SK-N-SH treated with all-trans-retinoic acid at 6 μM for 48 hours (cell line): ENCODE measurements at regions not wholly inside any gene's neighbourhood (a gene's known extent, or its start where the extent isn't known, plus 50 kb on each side); places are given as distances from the start of the nearest gene placed in this dataset.

Source experiments
- ARNTL ChIP-seq: fragments of 450-650 bp; formaldehyde crosslinking; IDR thresholded peaks from 2 replicates; pipeline ENCODE4 v1.5.0; 2020; ENCODE audit warnings: low read depth, mild to moderate bottlenecking, moderate library complexity, borderline replicate concordance
- BACH2 ChIP-seq: fragments of 250-450 bp; sonication (Bioruptor Pico); IDR thresholded peaks from 2 replicates; pipeline ENCODE4 v1.9.0; 2021; ENCODE audit warnings: mild to moderate bottlenecking, borderline replicate concordance
- CSDC2 ChIP-seq: fragments of 250-450 bp; sonication (Bioruptor Pico); IDR thresholded peaks from 2 replicates; pipeline ENCODE4 v1.5.0; 2020; ENCODE audit warnings: mild to moderate bottlenecking, moderate library complexity
- SNAI2 ChIP-seq: fragments of 250-450 bp; sonication (Bioruptor Pico); IDR thresholded peaks from 2 replicates; pipeline ENCODE4 v1.5.0; 2020; ENCODE audit warnings: mild to moderate bottlenecking, moderate library complexity
- TCF4 ChIP-seq: fragments of 250-450 bp; sonication (Bioruptor Pico); IDR thresholded peaks from 2 replicates; pipeline ENCODE4 v1.8.0; 2021; ENCODE audit warnings: mild to moderate bottlenecking, moderate library complexity, borderline replicate concordance
- ZFP3 ChIP-seq: fragments of 250-450 bp; sonication (Bioruptor Pico); IDR thresholded peaks from 2 replicates; pipeline ENCODE4 v1.5.0; 2020; ENCODE audit warnings: mild to moderate bottlenecking, moderate library complexity
- ZNF8 ChIP-seq: fragments of 450-650 bp; formaldehyde crosslinking; IDR thresholded peaks from 2 replicates; pipeline ENCODE4 v1.5.0; 2020; ENCODE audit warnings: mild to moderate bottlenecking, moderate library complexity
- TF ChIP-seq, protein P1 (sequence below): fragments of 250-450 bp; sonication (Bioruptor Pico); IDR thresholded peaks from 2 replicates; pipeline ENCODE4 v1.8.0; 2021; ENCODE audit warnings: low read depth, mild to moderate bottlenecking, moderate library complexity, borderline replicate concordance
- TF ChIP-seq, protein P2 (sequence below): fragments of 250-450 bp; sonication (Bioruptor Pico); IDR thresholded peaks from 2 replicates; pipeline ENCODE4 v1.8.0; 2020; ENCODE audit warnings: mild to moderate bottlenecking, moderate library complexity, borderline replicate concordance

DNA sequence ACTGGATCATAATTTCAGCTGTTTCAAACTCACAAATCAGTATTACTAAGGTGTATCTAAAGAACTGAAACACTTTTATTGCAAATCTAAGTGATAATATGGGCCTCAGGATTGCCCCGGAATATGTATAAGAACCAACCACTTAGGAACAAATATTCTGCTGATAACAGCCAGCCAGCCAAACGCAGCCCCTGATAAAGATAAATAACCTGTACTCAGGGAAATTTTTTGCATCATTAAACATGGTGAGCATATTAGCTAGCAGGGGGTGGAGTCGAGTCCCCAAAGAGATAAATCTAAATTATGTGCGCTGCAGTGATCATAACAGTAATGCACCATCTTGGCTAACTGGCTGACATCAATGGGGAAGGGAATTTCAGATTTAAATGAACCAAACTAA lies 410.2 kb upstream of the MAP3K7 start:
- TF ChIP-seq, protein P1, sequence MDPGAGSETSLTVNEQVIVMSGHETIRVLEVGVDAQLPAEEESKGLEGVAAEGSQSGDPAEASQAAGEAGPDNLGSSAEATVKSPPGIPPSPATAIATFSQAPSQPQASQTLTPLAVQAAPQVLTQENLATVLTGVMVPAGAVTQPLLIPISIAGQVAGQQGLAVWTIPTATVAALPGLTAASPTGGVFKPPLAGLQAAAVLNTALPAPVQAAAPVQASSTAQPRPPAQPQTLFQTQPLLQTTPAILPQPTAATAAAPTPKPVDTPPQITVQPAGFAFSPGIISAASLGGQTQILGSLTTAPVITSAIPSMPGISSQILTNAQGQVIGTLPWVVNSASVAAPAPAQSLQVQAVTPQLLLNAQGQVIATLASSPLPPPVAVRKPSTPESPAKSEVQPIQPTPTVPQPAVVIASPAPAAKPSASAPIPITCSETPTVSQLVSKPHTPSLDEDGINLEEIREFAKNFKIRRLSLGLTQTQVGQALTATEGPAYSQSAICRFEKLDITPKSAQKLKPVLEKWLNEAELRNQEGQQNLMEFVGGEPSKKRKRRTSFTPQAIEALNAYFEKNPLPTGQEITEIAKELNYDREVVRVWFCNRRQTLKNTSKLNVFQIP = no peak
- TF ChIP-seq ARNTL (no peak), CSDC2 (CRISPR knock-in tag) (no peak), TCF4 (no peak), BACH2 (CRISPR knock-in tag) (no peak), SNAI2 (CRISPR knock-in tag) (no peak), ZNF8 (CRISPR knock-in tag) (no peak), ZFP3 (CRISPR knock-in tag) (no peak)
- TF ChIP-seq, protein P2, sequence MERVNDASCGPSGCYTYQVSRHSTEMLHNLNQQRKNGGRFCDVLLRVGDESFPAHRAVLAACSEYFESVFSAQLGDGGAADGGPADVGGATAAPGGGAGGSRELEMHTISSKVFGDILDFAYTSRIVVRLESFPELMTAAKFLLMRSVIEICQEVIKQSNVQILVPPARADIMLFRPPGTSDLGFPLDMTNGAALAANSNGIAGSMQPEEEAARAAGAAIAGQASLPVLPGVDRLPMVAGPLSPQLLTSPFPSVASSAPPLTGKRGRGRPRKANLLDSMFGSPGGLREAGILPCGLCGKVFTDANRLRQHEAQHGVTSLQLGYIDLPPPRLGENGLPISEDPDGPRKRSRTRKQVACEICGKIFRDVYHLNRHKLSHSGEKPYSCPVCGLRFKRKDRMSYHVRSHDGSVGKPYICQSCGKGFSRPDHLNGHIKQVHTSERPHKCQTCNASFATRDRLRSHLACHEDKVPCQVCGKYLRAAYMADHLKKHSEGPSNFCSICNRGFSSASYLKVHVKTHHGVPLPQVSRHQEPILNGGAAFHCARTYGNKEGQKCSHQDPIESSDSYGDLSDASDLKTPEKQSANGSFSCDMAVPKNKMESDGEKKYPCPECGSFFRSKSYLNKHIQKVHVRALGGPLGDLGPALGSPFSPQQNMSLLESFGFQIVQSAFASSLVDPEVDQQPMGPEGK (CRISPR knock-in tag) = no peak
